ENCODE measurements at regions not wholly inside any gene's neighbourhood (a gene's known extent, or its start where the extent isn't known, plus 50 kb on each side); places are given as distances from the start of the nearest gene placed in this dataset.

DNA sequence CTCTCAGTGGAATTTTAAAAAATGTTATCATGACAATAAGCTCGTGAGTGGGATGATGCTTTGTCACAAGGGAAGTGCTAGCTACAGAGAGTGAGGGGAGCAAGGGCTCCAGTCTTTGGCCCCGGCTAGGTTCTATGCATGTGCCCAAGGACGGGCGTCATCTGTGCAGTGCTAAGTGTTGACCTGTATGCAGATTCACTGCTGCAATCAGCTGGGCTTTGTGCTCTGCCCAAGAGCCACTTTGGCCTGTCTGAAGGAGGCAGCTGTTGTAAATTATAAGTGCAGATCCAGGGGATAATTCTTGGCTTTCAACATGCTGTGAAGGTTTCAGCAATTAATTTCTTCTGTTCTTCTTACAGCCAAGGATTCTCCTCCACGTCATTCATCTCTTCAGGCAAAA, 268.6 kb downstream of the PSAT1 start:
- no peaks in the 10 kb centered on the region for H3K36me3 ChIP-seq (replicated peaks in 1 of 2; ENCODE audit: control insufficient read depth in 1 of 2, insufficient read depth in 2 of 2, low read length in 2 of 2)

GRCh38 chr9:78566521-78566920, 269.6 kb downstream of the PSAT1 start:
- Mint-ChIP-seq H3K27ac (no peak overlapping the region), H3K4me1 (no peaks in the 10 kb centered on the region), H3K9me3 (peaks cover 0 to 2% (median 0%) of the 10 kb centered on the region in 7 donors), H3K36me3 (no peaks in the 10 kb centered on the region), H3K4me3 (no peak overlapping the region), H3K27me3 (ENCODE audit: low read depth in 3 of 3) (peaks cover 0 to 3% (median 2%) of the 10 kb centered on the region in 3 donors)
- intact Hi-C loops (cut with micrococcal nuclease) = no loop called here
- Histone ChIP-seq H2AFZ (ENCODE audit: insufficient read depth, low read depth, low read length, poor library complexity, severe bottlenecking) (no peak overlapping the region), H3K36me3 (replicated peaks in 1 of 2; ENCODE audit: control insufficient read depth in 1 of 2, insufficient read depth in 2 of 2, low read length in 2 of 2) (no peaks in the 10 kb centered on the region), H3K4me1 (ENCODE audit: control insufficient read depth in 1 of 2, insufficient read depth in 2 of 2, low read length in 2 of 2) (no peaks in the 10 kb centered on the region), H3K4me3 (replicated peaks in 1 of 3; ENCODE audit: low read depth in 2 of 3, low read length in 3 of 3) (no peak overlapping the region), H3K9me3 (replicated peaks in 1 of 2; ENCODE audit: control insufficient read depth in 1 of 2, insufficient read depth in 1 of 2, low read length in 2 of 2) (no peaks in the 10 kb centered on the region), H3K27ac (ENCODE audit: low read depth in 1 of 2, low read length in 2 of 2) (no peak overlapping the region), H3K79me2 (ENCODE audit: insufficient read depth, low read length) (no peaks in the 10 kb centered on the region), H4K20me1 (ENCODE audit: insufficient read depth, low read length) (no peaks in the 10 kb centered on the region), H3K9ac (ENCODE audit: insufficient read depth, low read length, poor library complexity, severe bottlenecking) (no peak overlapping the region), H3K27me3 (ENCODE audit: control insufficient read depth in 2 of 2, insufficient read depth in 2 of 2, low read length in 2 of 2) (no peaks in the 10 kb centered on the region), H3K4me2 (replicated peaks; ENCODE audit: extremely low read depth, low read length, poor library complexity, severe bottlenecking) (no peak overlapping the region)
- no peak for DNase-seq
- no CpG with 5 or more reads among the region's 2 CpGs for WGBS (ENCODE audit: insufficient coverage)
- TF ChIP-seq, protein P1, sequence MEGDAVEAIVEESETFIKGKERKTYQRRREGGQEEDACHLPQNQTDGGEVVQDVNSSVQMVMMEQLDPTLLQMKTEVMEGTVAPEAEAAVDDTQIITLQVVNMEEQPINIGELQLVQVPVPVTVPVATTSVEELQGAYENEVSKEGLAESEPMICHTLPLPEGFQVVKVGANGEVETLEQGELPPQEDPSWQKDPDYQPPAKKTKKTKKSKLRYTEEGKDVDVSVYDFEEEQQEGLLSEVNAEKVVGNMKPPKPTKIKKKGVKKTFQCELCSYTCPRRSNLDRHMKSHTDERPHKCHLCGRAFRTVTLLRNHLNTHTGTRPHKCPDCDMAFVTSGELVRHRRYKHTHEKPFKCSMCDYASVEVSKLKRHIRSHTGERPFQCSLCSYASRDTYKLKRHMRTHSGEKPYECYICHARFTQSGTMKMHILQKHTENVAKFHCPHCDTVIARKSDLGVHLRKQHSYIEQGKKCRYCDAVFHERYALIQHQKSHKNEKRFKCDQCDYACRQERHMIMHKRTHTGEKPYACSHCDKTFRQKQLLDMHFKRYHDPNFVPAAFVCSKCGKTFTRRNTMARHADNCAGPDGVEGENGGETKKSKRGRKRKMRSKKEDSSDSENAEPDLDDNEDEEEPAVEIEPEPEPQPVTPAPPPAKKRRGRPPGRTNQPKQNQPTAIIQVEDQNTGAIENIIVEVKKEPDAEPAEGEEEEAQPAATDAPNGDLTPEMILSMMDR (IDR thresholded peaks at IDR 0.05) = no peak

More for the DNA sequence above, 268.6 kb downstream of the PSAT1 start:
- H3K4me3 Mint-ChIP-seq = no peak overlapping the region
- intact Hi-C loops (cut with micrococcal nuclease) = no loop called here
- Histone ChIP-seq H2AFZ (ENCODE audit: insufficient read depth, low read depth, low read length, poor library complexity, severe bottlenecking) (no peak overlapping the region), H4K20me1 (ENCODE audit: insufficient read depth, low read length) (no peaks in the 10 kb centered on the region), H3K4me1 (ENCODE audit: control insufficient read depth in 1 of 2, insufficient read depth in 2 of 2, low read length in 2 of 2) (no peaks in the 10 kb centered on the region), H3K9ac (ENCODE audit: insufficient read depth, low read length, poor library complexity, severe bottlenecking) (no peak overlapping the region), H3K27me3 (ENCODE audit: control insufficient read depth in 2 of 2, insufficient read depth in 2 of 2, low read length in 2 of 2) (no peaks in the 10 kb centered on the region), H3K4me3 (replicated peaks in 1 of 3; ENCODE audit: low read depth in 2 of 3, low read length in 3 of 3) (no peak overlapping the region), H3K79me2 (ENCODE audit: insufficient read depth, low read length) (no peaks in the 10 kb centered on the region), H3K4me2 (replicated peaks; ENCODE audit: extremely low read depth, low read length, poor library complexity, severe bottlenecking) (no peak overlapping the region), H3K9me3 (replicated peaks in 1 of 2; ENCODE audit: control insufficient read depth in 1 of 2, insufficient read depth in 1 of 2, low read length in 2 of 2) (no peaks in the 10 kb centered on the region), H3K27ac (ENCODE audit: low read depth in 1 of 2, low read length in 2 of 2) (no peak overlapping the region)
- H3K27ac Mint-ChIP-seq = peak overlapping the region in 1 of 7 donors; percentile 16
- no peaks in the 10 kb centered on the region for H3K4me1 Mint-ChIP-seq
- peaks cover 0 to 3% (median 2%) of the 10 kb centered on the region in 3 donors for H3K27me3 Mint-ChIP-seq (ENCODE audit: low read depth in 3 of 3)
- no peaks in the 10 kb centered on the region for H3K36me3 Mint-ChIP-seq
- no peak for DNase-seq
- peaks cover 0 to 2% (median 0%) of the 10 kb centered on the region in 7 donors for H3K9me3 Mint-ChIP-seq
- TF ChIP-seq, protein P1 (IDR thresholded peaks at IDR 0.05) = no peak
- 93% methylated on average over 4 of the region's 5 CpGs for WGBS (ENCODE audit: insufficient coverage)

Measured in CD14-positive monocyte (primary cell).